WTC11 (cell line): ENCODE measurements at regions not wholly inside any gene's neighbourhood (a gene's known extent, or its start where the extent isn't known, plus 50 kb on each side); places are given as distances from the start of the nearest gene placed in this dataset.

ENCODE experiments used
- ATAC-seq: fragments of 200-7000 bp; cut with Tn5 transposase; 2 replicates; pipeline ENCODE4 v1.10.0; 2021; ENCODE audit warnings: mild to moderate bottlenecking, moderate library complexity
- CTCF ChIA-PET: fragments of 300-600 bp; sonication (Branson Sonifier 250); formaldehyde crosslinking; loops from one replicate; lab custom pipeline; 2021; ENCODE audit warnings: antibody characterized with exemption; lab: Charles Lee
- POLR2A ChIA-PET: fragments of 350-600 bp; sonication (Branson Sonifier 250); formaldehyde crosslinking; loops from one replicate; lab custom pipeline; 2021; ENCODE audit warnings: antibody characterized with exemption; lab: Charles Lee
- DNase-seq: peaks from one replicate; pipeline ENCODE4 v3.0.0; 2021; ENCODE audit warnings: low spot score
- H3K27ac Mint-ChIP-seq: 2 replicates; pipeline ENCODE4 v1.8.0; 2021; ENCODE audit warnings: mixed read lengths
- H3K27me3 Mint-ChIP-seq: 2 replicates; pipeline ENCODE4 v1.8.0; 2021; ENCODE audit warnings: low read depth, mild to moderate bottlenecking, moderate library complexity, mixed read lengths
- H3K36me3 Mint-ChIP-seq: 2 replicates; pipeline ENCODE4 v1.8.0; 2021; ENCODE audit warnings: mixed read lengths
- H3K4me1 Mint-ChIP-seq: 2 replicates; pipeline ENCODE4 v1.8.0; 2022; ENCODE audit warnings: mixed read lengths
- H3K4me3 Mint-ChIP-seq: 2 replicates; pipeline ENCODE4 v1.8.0; 2021; ENCODE audit warnings: mild to moderate bottlenecking, moderate library complexity, mixed read lengths
- H3K9me3 Mint-ChIP-seq: 2 replicates; pipeline ENCODE4 v1.8.0; 2021; ENCODE audit warnings: mixed read lengths
- ARID4B ChIP-seq: sonication (generic); formaldehyde crosslinking; IDR thresholded peaks from 2 replicates; pipeline ENCODE4 v1.8.0; 2023; ENCODE audit warnings: missing genetic modification reagents, mild to moderate bottlenecking, borderline replicate concordance
- CDX4 ChIP-seq: fragments of 250-450 bp; sonication (Bioruptor Pico); IDR thresholded peaks from 2 replicates; pipeline ENCODE4 v1.9.0; 2021; ENCODE audit warnings: moderate library complexity, mild to moderate bottlenecking, inconsistent platforms, borderline replicate concordance
- ESRRA ChIP-seq: sonication (generic); formaldehyde crosslinking; IDR thresholded peaks from 2 replicates; pipeline ENCODE4 v1.8.1; 2022; ENCODE audit warnings: mild to moderate bottlenecking, missing genetic modification reagents, borderline replicate concordance
- FOXP4 ChIP-seq: sonication (generic); formaldehyde crosslinking; IDR thresholded peaks from 2 replicates; pipeline ENCODE4 v1.8.0; 2022; ENCODE audit warnings: mild to moderate bottlenecking, missing genetic modification reagents
- HMGA2 ChIP-seq: fragments of 250-450 bp; sonication (Bioruptor Pico); IDR thresholded peaks from 2 replicates; pipeline ENCODE4 v1.4.0; 2021; ENCODE audit warnings: mild to moderate bottlenecking, moderate library complexity
- IRF2 ChIP-seq: sonication (generic); formaldehyde crosslinking; IDR thresholded peaks from 2 replicates; pipeline ENCODE4 v1.8.0; 2022; ENCODE audit warnings: low read depth, missing genetic modification reagents, borderline replicate concordance
- MLX ChIP-seq: sonication (generic); formaldehyde crosslinking; IDR thresholded peaks from 2 replicates; pipeline ENCODE4 v1.8.1; 2023; ENCODE audit warnings: mild to moderate bottlenecking, missing genetic modification reagents, moderate library complexity
- NFATC4 ChIP-seq: fragments of 250-450 bp; sonication (Bioruptor Pico); IDR thresholded peaks from 2 replicates; pipeline ENCODE4 v1.9.0; 2021; ENCODE audit warnings: mild to moderate bottlenecking
- NFYB ChIP-seq: sonication (generic); formaldehyde crosslinking; conservative IDR thresholded peaks from 2 replicates; pipeline ENCODE4 v1.8.0; 2022; ENCODE audit warnings: low read depth, missing genetic modification reagents
- NR2C2 ChIP-seq: sonication (generic); formaldehyde crosslinking; IDR thresholded peaks from 2 replicates; pipeline ENCODE4 v1.8.0; 2022; ENCODE audit warnings: mild to moderate bottlenecking, missing genetic modification reagents
- OVOL2 ChIP-seq: fragments of 250-450 bp; sonication (Bioruptor Pico); IDR thresholded peaks from 2 replicates; pipeline ENCODE4 v1.9.0; 2021; ENCODE audit warnings: mild to moderate bottlenecking, borderline replicate concordance
- PREB ChIP-seq: sonication (generic); formaldehyde crosslinking; IDR thresholded peaks from 2 replicates; pipeline ENCODE4 v1.8.1; 2022; ENCODE audit warnings: mild to moderate bottlenecking, missing genetic modification reagents, moderate library complexity, borderline replicate concordance
- SP1 ChIP-seq: sonication (generic); formaldehyde crosslinking; conservative IDR thresholded peaks from 2 replicates; pipeline ENCODE4 v1.8.1; 2022; ENCODE audit warnings: missing genetic modification reagents
- TCF7 ChIP-seq: sonication (generic); formaldehyde crosslinking; IDR thresholded peaks from 2 replicates; pipeline ENCODE4 v1.8.0; 2022; ENCODE audit warnings: mild to moderate bottlenecking, low read depth, missing genetic modification reagents, moderate library complexity
- ZNF121 ChIP-seq: sonication (generic); formaldehyde crosslinking; IDR thresholded peaks from 2 replicates; pipeline ENCODE4 v1.8.0; 2023; ENCODE audit warnings: missing genetic modification reagents
- TF ChIP-seq, protein P1 (sequence below): sonication (generic); formaldehyde crosslinking; IDR thresholded peaks from 2 replicates; pipeline ENCODE4 v1.8.1; 2023; ENCODE audit warnings: mild to moderate bottlenecking, missing genetic modification reagents
- TF ChIP-seq, protein P2 (sequence below): sonication (generic); formaldehyde crosslinking; IDR thresholded peaks from 2 replicates; pipeline ENCODE4 v1.8.1; 2023; ENCODE audit warnings: mild to moderate bottlenecking, missing genetic modification reagents, moderate library complexity

DNA sequence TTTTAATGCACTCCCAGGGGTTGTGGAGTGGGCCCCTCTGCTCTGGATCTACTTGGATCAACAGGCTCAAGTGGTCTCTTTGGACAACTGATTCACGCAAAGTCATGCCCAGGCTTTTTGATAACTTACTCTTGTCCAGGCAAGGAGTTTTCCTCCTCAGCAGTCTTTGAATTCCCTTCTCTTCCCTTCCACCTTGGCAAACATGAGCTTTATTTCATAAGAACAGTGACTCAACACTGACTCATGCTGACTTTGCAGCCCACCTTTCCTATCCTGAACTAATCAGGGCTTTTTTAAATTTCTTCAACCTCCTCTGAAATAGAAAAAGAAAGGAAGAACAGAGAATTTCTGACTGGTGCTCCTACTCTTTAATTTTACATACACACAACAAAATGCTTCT, 132.1 kb upstream of the LDB2 start (continued):
- TF ChIP-seq ARID4B (CRISPR knock-in tag) (no peak), SP1 (CRISPR knock-in tag) (no peak), IRF2 (CRISPR knock-in tag) (no peak), ESRRA (CRISPR knock-in tag) (no peak), FOXP4 (no peak)
- TF ChIP-seq, protein P1, sequence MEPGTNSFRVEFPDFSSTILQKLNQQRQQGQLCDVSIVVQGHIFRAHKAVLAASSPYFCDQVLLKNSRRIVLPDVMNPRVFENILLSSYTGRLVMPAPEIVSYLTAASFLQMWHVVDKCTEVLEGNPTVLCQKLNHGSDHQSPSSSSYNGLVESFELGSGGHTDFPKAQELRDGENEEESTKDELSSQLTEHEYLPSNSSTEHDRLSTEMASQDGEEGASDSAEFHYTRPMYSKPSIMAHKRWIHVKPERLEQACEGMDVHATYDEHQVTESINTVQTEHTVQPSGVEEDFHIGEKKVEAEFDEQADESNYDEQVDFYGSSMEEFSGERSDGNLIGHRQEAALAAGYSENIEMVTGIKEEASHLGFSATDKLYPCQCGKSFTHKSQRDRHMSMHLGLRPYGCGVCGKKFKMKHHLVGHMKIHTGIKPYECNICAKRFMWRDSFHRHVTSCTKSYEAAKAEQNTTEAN (CRISPR knock-in tag) = no peak
- TF ChIP-seq, protein P2, sequence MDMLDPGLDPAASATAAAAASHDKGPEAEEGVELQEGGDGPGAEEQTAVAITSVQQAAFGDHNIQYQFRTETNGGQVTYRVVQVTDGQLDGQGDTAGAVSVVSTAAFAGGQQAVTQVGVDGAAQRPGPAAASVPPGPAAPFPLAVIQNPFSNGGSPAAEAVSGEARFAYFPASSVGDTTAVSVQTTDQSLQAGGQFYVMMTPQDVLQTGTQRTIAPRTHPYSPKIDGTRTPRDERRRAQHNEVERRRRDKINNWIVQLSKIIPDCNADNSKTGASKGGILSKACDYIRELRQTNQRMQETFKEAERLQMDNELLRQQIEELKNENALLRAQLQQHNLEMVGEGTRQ (CRISPR knock-in tag) = no peak

DNA sequence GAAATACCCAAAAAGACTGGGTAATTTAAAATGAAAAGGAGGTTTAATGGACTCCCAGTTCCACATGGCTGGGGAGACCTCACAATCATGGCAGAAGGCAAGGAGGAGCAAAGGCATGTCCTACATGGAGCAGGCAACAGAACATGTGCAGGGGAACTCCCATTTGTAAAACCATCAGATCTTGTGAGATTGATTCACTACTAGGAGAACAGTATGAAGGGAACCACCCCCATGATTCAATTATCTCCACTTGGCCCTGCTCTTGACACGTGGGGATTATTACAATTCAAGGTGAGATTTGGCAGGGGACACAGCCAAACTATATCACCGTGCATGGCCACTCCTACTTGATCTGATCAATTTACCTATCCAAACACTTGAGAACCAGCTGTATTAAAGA, 131.5 kb upstream of the LDB2 start:
- H3K9me3 Mint-ChIP-seq = peaks cover 13% of the 10 kb centered on the region
- peaks cover 38% of the 10 kb centered on the region for H3K4me1 Mint-ChIP-seq
- TF ChIP-seq OVOL2 (CRISPR knock-in tag) (no peak), CDX4 (CRISPR knock-in tag) (no peak), NR2C2 (CRISPR knock-in tag) (no peak), HMGA2 (CRISPR knock-in tag) (no peak), TCF7 (CRISPR knock-in tag) (no peak), MLX (CRISPR knock-in tag) (no peak), ZNF121 (CRISPR knock-in tag) (no peak), NFYB (CRISPR knock-in tag) (no peak), NFATC4 (CRISPR knock-in tag) (no peak), PREB (CRISPR knock-in tag) (no peak)
- TF ChIP-seq, all 79 proteins: peak for 0
- POLR2A ChIA-PET = no interaction called here
- ATAC-seq = no peak
- DNase-seq = no peak
- Mint-ChIP-seq H3K4me3 (no peak overlapping the region), H3K27me3 (peaks cover 23% of the 10 kb centered on the region), H3K27ac (no peak overlapping the region), H3K36me3 (peaks cover 13% of the 10 kb centered on the region)
- CTCF ChIA-PET = interaction anchor here (0.9 kb wide), 1 partner anchor 70 kb away, joined by 3 read pairs; no protein-coding TSS in a partner anchor
